ENCODE measurements at regions not wholly inside any gene's neighbourhood (a gene's known extent, or its start where the extent isn't known, plus 50 kb on each side); places are given as distances from the start of the nearest gene placed in this dataset.

GRCh38 chr7:32661929-32662328 lies 166.6 kb downstream of the AVL9 start:
- Histone ChIP-seq H3K36me3 (no peaks in the 10 kb centered on the region), H3K27me3 (no peaks in the 10 kb centered on the region), H3K4me3 (no peak overlapping the region), H3K9me3 (no peaks in the 10 kb centered on the region), H3K27ac (no peak overlapping the region), H3K4me1 (ENCODE audit: insufficient read depth) (no peaks in the 10 kb centered on the region)
- intact Hi-C loops (cut with DNase I): no loop called here
- DNase-seq: no peak
- WGBS, 3 donors: 95 to 100% (median 97%) methylated on average over 1 of the region's 1 CpG
- TF ChIP-seq CTCF (IDR thresholded peaks at IDR 0.05): no peak
- no peak for TF ChIP-seq EP300 (IDR thresholded peaks at IDR 0.05)
- no peak for TF ChIP-seq POLR2A (IDR thresholded peaks at IDR 0.05)

- Histone ChIP-seq H3K4me1 (ENCODE audit: insufficient read depth) (no peaks in the 10 kb centered on the region), H3K4me3 (no peak overlapping the region), H3K27ac (no peak overlapping the region), H3K27me3 (no peaks in the 10 kb centered on the region), H3K9me3 (no peaks in the 10 kb centered on the region), H3K36me3 (no peaks in the 10 kb centered on the region)
- WGBS, 3 donors: 62 to 69% (median 64%) methylated on average over 3 of the region's 3 CpGs
- no peak for TF ChIP-seq POLR2A (IDR thresholded peaks at IDR 0.05)
- TF ChIP-seq EP300 (IDR thresholded peaks at IDR 0.05): no peak
- no peak for TF ChIP-seq CTCF (IDR thresholded peaks at IDR 0.05)
- no peak for DNase-seq
- intact Hi-C loops (cut with DNase I): no loop called here
Measured at GRCh38 chr7:32661501-32661900, 166.2 kb downstream of the AVL9 start.

GRCh38 chr7:32660936-32661335 lies 165.6 kb downstream of the AVL9 start:
- Histone ChIP-seq H3K9me3 (no peaks in the 10 kb centered on the region), H3K27ac (no peak overlapping the region), H3K27me3 (no peaks in the 10 kb centered on the region), H3K36me3 (no peaks in the 10 kb centered on the region), H3K4me1 (ENCODE audit: insufficient read depth) (no peaks in the 10 kb centered on the region), H3K4me3 (no peak overlapping the region)
- TF ChIP-seq POLR2A (IDR thresholded peaks at IDR 0.05) (no peak), CTCF (IDR thresholded peaks at IDR 0.05) (no peak), EP300 (IDR thresholded peaks at IDR 0.05) (no peak)
- DNase-seq: no peak
- WGBS, 3 donors: 48 to 72% (median 60%) methylated on average over 2 of the region's 2 CpGs
- intact Hi-C loops (cut with DNase I): no loop called here

GRCh38 chr7:32659853-32660252 lies 164.6 kb downstream of the AVL9 start:
- Histone ChIP-seq H3K36me3 (no peaks in the 10 kb centered on the region), H3K4me1 (ENCODE audit: insufficient read depth) (no peaks in the 10 kb centered on the region), H3K9me3 (no peaks in the 10 kb centered on the region), H3K27me3 (no peaks in the 10 kb centered on the region), H3K27ac (no peak overlapping the region), H3K4me3 (no peak overlapping the region)
- intact Hi-C loops (cut with DNase I): no loop called here
- TF ChIP-seq POLR2A (IDR thresholded peaks at IDR 0.05): no peak
- TF ChIP-seq CTCF (IDR thresholded peaks at IDR 0.05): no peak
- no peak for TF ChIP-seq EP300 (IDR thresholded peaks at IDR 0.05)
- 96 to 98% (median 97%) methylated on average over 9 of the region's 9 CpGs for WGBS, 3 donors
- DNase-seq: no peak

- intact Hi-C loops (cut with DNase I): no loop called here
- Histone ChIP-seq H3K27me3 (no peaks in the 10 kb centered on the region), H3K4me3 (no peak overlapping the region), H3K9me3 (no peaks in the 10 kb centered on the region), H3K36me3 (no peaks in the 10 kb centered on the region), H3K27ac (no peak overlapping the region), H3K4me1 (ENCODE audit: insufficient read depth) (no peaks in the 10 kb centered on the region)
- TF ChIP-seq EP300 (IDR thresholded peaks at IDR 0.05): no peak
- TF ChIP-seq POLR2A (IDR thresholded peaks at IDR 0.05): no peak
- no peak for TF ChIP-seq CTCF (IDR thresholded peaks at IDR 0.05)
- WGBS, 3 donors: 82 to 90% (median 89%) methylated on average over 2 of the region's 2 CpGs
- no peak for DNase-seq
Measured at GRCh38 chr7:32658467-32658869, 163.2 kb downstream of the AVL9 start.
